ENCODE measurements at regions not wholly inside any gene's neighbourhood (a gene's known extent, or its start where the extent isn't known, plus 50 kb on each side); places are given as distances from the start of the nearest gene placed in this dataset.

- TF ChIP-seq CTCF (IDR thresholded peaks at IDR 0.05; ENCODE audit: insufficient read depth, low read depth, low read length, missing control alignments) = no peak
- no peak overlapping the region for H3K4me3 ChIP-seq (ENCODE audit: low read length)
- DNase-seq (ENCODE audit: low read depth) = no peak
These were observed 1676.8 kb upstream of the PCDH20 start for GRCh38 chr13:63092456-63092855.

- H3K4me3 ChIP-seq (ENCODE audit: low read length) = no peak overlapping the region
- TF ChIP-seq CTCF (IDR thresholded peaks at IDR 0.05; ENCODE audit: insufficient read depth, low read depth, low read length, missing control alignments) = no peak
- no peak for DNase-seq (ENCODE audit: low read depth)
These were observed 1674.9 kb upstream of the PCDH20 start for GRCh38 chr13:63090524-63090923.

- TF ChIP-seq CTCF (IDR thresholded peaks at IDR 0.05; ENCODE audit: insufficient read depth, low read depth, low read length, missing control alignments) = no peak
- H3K4me3 ChIP-seq (ENCODE audit: low read length) = no peak overlapping the region
- DNase-seq (ENCODE audit: low read depth) = no peak
These were observed 1672.6 kb upstream of the PCDH20 start for GRCh38 chr13:63088226-63088625.

- TF ChIP-seq CTCF (IDR thresholded peaks at IDR 0.05; ENCODE audit: insufficient read depth, low read depth, low read length, missing control alignments) = no peak
- H3K4me3 ChIP-seq (ENCODE audit: low read length) = no peak overlapping the region
- DNase-seq (ENCODE audit: low read depth) = no peak
These were observed 1670.6 kb upstream of the PCDH20 start for GRCh38 chr13:63086286-63086685.

- no peak for TF ChIP-seq CTCF (IDR thresholded peaks at IDR 0.05; ENCODE audit: insufficient read depth, low read depth, low read length, missing control alignments)
- H3K4me3 ChIP-seq (ENCODE audit: low read length) = no peak overlapping the region
- DNase-seq (ENCODE audit: low read depth) = no peak
These were observed 1670.2 kb upstream of the PCDH20 start for GRCh38 chr13:63085851-63086250.

GRCh38 chr13:63081400-63082014, 1665.9 kb upstream of the PCDH20 start:
- DNase-seq (ENCODE audit: low read depth) = no peak
- no peak overlapping the region for H3K4me3 ChIP-seq (ENCODE audit: low read length)
- no peak for TF ChIP-seq CTCF (IDR thresholded peaks at IDR 0.05; ENCODE audit: insufficient read depth, low read depth, low read length, missing control alignments)

GRCh38 chr13:63075126-63075525, 1659.5 kb upstream of the PCDH20 start:
- no peak overlapping the region for H3K4me3 ChIP-seq (ENCODE audit: low read length)
- TF ChIP-seq CTCF (IDR thresholded peaks at IDR 0.05; ENCODE audit: insufficient read depth, low read depth, low read length, missing control alignments) = no peak
- DNase-seq (ENCODE audit: low read depth) = no peak

Data from epithelial cell of esophagus (primary cell).